ENCODE measurements at regions not wholly inside any gene's neighbourhood (a gene's known extent, or its start where the extent isn't known, plus 50 kb on each side); places are given as distances from the start of the nearest gene placed in this dataset.
"Not testable (repeated sequence)": the region's sequence is repeated elsewhere in the genome, so short reads cannot be mapped to it uniquely, and the experiment has no call there.

GRCh38 chr6:166707045-166707444, 80.0 kb upstream of the RPS6KA2 start:
- in situ Hi-C loops (cut with MboI; ENCODE audit: low sequenced_read_pairs), result no loop called here
- H3K9me3 ChIP-seq, result no peaks in the 10 kb centered on the region
- DNase-seq (ENCODE audit: low spot score in 2 of 2), result peak in 1 of 2 experiments; percentile 73

DNA sequence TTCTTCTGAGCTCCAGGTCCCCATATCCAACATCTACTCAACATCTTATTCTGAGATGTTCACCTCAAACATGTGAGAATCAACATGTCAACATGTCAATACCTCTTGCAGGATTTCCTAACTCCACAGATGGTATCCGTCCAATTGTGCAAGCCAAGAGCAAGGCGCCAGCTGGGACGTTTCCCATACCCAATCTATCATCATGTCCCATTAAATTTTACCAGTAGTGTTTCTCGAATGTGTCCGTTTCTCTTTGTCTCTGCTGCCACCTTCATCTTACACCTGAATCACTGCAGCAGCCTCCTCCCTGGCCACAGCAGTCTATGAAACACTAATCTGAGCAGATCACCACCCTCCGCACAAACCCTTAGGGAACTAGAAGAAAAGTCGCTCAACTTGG, 78.0 kb upstream of the RPS6KA2 start:
- H3K27me3 ChIP-seq (ENCODE audit: low read depth), result no peaks in the 10 kb centered on the region
- no peak overlapping the region for H3K4me3 ChIP-seq
- in situ Hi-C loops (cut with MboI; ENCODE audit: low sequenced_read_pairs), result no loop called here
- no peak for DNase-seq (ENCODE audit: low spot score in 2 of 2)
- H3K9me3 ChIP-seq, result no peaks in the 10 kb centered on the region
- no peaks in the 10 kb centered on the region for H3K36me3 ChIP-seq (replicated peaks)
- H3K4me1 ChIP-seq, result no peaks in the 10 kb centered on the region

More at GRCh38 chr6:166707045-166707444, 80.0 kb upstream of the RPS6KA2 start:
- Histone ChIP-seq H3K4me1 (no peaks in the 10 kb centered on the region), H3K27me3 (ENCODE audit: low read depth) (no peaks in the 10 kb centered on the region), H3K4me3 (no peak overlapping the region), H3K36me3 (replicated peaks) (no peaks in the 10 kb centered on the region)

GRCh38 chr6:166704171-166704570, 77.1 kb upstream of the RPS6KA2 start:
- in situ Hi-C loops (cut with MboI; ENCODE audit: low sequenced_read_pairs), result no loop called here
- Histone ChIP-seq H3K36me3 (replicated peaks) (no peaks in the 10 kb centered on the region), H3K9me3 (no peaks in the 10 kb centered on the region), H3K4me3 (no peak overlapping the region), H3K4me1 (no peaks in the 10 kb centered on the region), H3K27me3 (ENCODE audit: low read depth) (no peaks in the 10 kb centered on the region)
- DNase-seq (ENCODE audit: low spot score in 2 of 2), result no peak

DNA sequence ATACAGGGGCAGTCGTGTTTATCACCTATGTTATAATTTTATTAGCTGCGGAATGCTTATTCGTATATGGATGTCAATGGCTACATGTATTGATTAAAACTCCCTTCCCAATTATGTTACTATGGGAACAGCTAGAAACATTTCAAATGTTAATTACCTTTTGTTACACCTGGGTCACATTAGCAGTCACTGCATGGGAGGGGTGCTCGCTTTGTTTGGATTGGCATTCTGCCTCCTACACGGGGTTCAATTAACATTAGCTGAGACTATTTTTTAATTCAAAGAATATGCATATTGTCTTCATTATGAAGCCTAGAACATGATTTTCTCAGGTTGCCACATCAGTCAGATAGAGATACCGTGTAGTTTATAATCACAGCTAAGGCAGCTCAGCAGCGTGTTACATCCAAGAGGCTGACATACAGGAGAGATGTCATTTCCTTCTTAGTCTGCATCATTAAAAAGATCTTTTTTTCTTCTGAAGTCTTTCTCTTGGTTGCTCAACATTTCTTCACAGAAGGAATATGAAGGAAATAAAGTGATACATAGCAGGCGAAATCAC, 76.2 kb upstream of the RPS6KA2 start:
- Histone ChIP-seq H3K4me3 (no peak overlapping the region), H3K4me1 (no peaks in the 10 kb centered on the region), H3K27me3 (ENCODE audit: low read depth) (no peaks in the 10 kb centered on the region), H3K9me3 (no peaks in the 10 kb centered on the region), H3K36me3 (replicated peaks) (no peaks in the 10 kb centered on the region)
- no peak for DNase-seq (ENCODE audit: low spot score in 2 of 2)
- in situ Hi-C loops (cut with MboI; ENCODE audit: low sequenced_read_pairs), result no loop called here

DNA sequence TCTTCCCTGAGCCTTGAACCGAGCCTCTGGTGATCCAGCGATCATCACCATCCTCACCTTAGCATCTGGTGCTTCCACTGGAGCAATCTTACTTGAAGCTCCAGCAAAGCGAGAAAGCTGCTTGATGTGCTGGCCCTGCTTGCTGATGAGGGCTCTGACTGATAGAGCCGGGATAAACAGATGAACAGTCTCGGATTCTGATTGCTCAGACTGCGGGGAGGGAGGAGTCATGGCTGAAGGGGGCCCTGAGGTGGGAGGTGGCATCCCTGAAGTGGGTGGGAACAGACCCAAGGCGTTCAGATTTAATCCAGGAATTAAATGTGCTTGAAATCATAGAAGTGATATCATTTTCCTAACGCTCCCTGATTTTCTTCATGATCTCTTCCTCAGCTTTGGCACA, 74.4 kb upstream of the RPS6KA2 start:
- H3K9me3 ChIP-seq; H3K27me3 ChIP-seq (ENCODE audit: low read depth); H3K36me3 ChIP-seq (replicated peaks); H3K4me1 ChIP-seq; H3K4me3 ChIP-seq; in situ Hi-C loops (cut with MboI; ENCODE audit: low sequenced_read_pairs); DNase-seq (ENCODE audit: low spot score in 2 of 2): not testable (repeated sequence)

DNA sequence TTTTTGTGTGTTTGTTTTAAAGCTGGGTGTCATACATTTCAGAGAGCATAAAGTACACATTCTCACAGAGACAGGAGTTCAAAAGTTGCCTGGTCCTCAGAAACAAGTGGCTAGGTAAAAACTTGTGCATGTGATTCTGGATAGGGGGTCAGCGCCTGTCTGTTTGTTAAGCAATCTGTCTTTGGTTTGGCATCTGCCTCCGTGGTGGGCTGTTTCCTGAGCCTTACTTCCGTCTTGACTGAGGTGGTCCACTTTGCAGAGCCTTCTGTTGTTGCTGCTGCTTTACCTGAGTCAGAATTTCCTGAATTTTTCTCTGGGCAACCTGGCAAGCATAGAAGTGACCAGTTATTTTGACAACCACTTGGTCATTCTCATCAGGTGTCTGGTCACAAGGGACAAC, 73.8 kb upstream of the RPS6KA2 start:
- in situ Hi-C loops (cut with MboI; ENCODE audit: low sequenced_read_pairs); H3K4me1 ChIP-seq: not testable (repeated sequence)

GRCh38 chr6:166697113-166697512, 70.1 kb upstream of the RPS6KA2 start:
- H3K9me3 ChIP-seq, result no peaks in the 10 kb centered on the region
- no peaks in the 10 kb centered on the region for H3K4me1 ChIP-seq
- no peak for DNase-seq (ENCODE audit: low spot score in 2 of 2)
- in situ Hi-C loops (cut with MboI; ENCODE audit: low sequenced_read_pairs), result no loop called here
- H3K36me3 ChIP-seq (replicated peaks), result no peaks in the 10 kb centered on the region
- H3K27me3 ChIP-seq (ENCODE audit: low read depth), result no peaks in the 10 kb centered on the region; the same call in 1 of the 2 replicates
- no peak overlapping the region for H3K4me3 ChIP-seq

More for the DNA sequence above, 73.8 kb upstream of the RPS6KA2 start:
- not testable (repeated sequence) for H3K27me3 ChIP-seq (ENCODE audit: low read depth); DNase-seq (ENCODE audit: low spot score in 2 of 2); H3K4me3 ChIP-seq; H3K36me3 ChIP-seq (replicated peaks); H3K9me3 ChIP-seq

DNA sequence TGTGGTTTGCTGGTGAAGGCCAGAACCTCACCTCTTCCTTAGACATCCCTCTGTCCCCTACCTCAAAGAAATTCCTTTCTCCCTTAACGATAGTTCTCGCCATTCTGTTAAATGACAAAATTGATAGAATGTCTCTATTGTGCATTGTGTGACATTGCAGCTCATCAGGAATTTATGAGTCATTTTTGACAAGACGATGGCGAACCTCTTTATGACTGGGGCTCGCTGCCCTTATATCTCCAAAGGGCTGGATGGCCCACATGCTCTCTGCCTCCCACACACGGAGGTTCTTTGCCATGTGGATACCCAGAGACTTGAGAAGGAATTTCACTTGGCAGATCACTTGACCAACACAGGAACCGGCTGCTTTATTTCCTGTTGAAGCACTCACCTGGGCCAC, 66.8 kb upstream of the RPS6KA2 start:
- no peaks in the 10 kb centered on the region for H3K4me1 ChIP-seq
- DNase-seq (ENCODE audit: low spot score in 2 of 2), result no peak
- in situ Hi-C loops (cut with MboI; ENCODE audit: low sequenced_read_pairs), result no loop called here
- H3K27me3 ChIP-seq (ENCODE audit: low read depth), result no peaks in the 10 kb centered on the region; the same call in 1 of the 2 replicates
- no peak overlapping the region for H3K4me3 ChIP-seq
- H3K9me3 ChIP-seq, result no peaks in the 10 kb centered on the region
- H3K36me3 ChIP-seq (replicated peaks), result no peaks in the 10 kb centered on the region

DNA sequence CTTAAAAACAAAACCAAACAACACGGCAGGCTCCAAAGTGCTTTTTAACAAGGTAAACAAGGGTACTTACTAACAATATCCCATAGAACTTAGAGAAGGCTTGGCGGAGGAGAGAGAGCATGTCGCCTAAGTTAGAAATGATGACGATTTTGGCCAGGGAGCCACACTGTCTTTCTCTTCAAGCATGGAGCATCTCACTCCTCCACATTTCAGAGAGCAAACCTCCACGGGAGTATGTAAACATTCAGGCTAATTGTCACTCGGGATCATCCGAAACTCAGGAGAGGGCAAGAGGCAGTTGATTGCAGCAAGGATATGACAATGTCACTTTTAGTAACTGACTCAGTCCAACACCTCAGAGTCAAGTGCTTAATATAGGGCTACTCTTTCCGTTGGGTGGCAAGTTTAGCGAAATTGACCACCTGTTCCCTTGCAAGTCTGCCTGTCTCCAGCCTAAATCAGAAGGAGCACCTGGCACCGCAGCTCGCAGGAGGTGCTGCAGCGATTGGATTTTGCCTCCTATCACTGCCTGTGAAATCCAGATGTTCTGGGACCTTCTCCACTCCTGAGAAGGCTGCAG, 65.8 kb upstream of the RPS6KA2 start:
- no peaks in the 10 kb centered on the region for H3K4me1 ChIP-seq
- no peaks in the 10 kb centered on the region for H3K9me3 ChIP-seq
- in situ Hi-C loops (cut with MboI; ENCODE audit: low sequenced_read_pairs), result no loop called here
- H3K27me3 ChIP-seq (ENCODE audit: low read depth), result no peaks in the 10 kb centered on the region
- H3K36me3 ChIP-seq (replicated peaks), result no peaks in the 10 kb centered on the region
- DNase-seq (ENCODE audit: low spot score in 2 of 2), result no peak
- H3K4me3 ChIP-seq, result no peak overlapping the region

- no peaks in the 10 kb centered on the region for H3K27me3 ChIP-seq (ENCODE audit: low read depth)
- no peaks in the 10 kb centered on the region for H3K36me3 ChIP-seq (replicated peaks)
- in situ Hi-C loops (cut with MboI; ENCODE audit: low sequenced_read_pairs), result no loop called here
- no peaks in the 10 kb centered on the region for H3K4me1 ChIP-seq
- DNase-seq (ENCODE audit: low spot score in 2 of 2), result no peak
- H3K4me3 ChIP-seq, result no peak overlapping the region
- no peaks in the 10 kb centered on the region for H3K9me3 ChIP-seq
These were observed 64.7 kb upstream of the RPS6KA2 start for GRCh38 chr6:166691746-166692145.

DNA sequence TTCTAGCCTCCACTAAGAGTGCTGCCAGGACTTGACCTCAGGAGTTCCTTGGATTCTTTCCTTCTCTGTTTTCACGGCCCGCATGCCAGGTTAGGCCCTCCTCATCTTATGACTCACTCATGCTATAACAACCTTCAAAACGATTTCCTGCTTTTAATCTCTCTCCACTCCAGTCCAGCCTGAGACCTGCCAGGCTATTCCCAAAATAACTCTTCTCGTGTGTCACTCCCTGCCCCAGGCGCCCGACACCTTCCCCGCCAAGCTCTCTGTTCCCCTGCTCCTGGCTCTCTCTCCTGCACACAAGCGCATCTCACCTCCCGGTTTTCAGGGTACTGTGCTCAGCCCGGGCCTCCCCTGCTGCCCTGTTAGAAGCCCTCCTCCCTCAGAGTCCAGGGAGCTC, 64.1 kb upstream of the RPS6KA2 start:
- no peaks in the 10 kb centered on the region for H3K27me3 ChIP-seq (ENCODE audit: low read depth)
- no peak for DNase-seq (ENCODE audit: low spot score in 2 of 2)
- H3K4me1 ChIP-seq, result no peaks in the 10 kb centered on the region
- in situ Hi-C loops (cut with MboI; ENCODE audit: low sequenced_read_pairs), result no loop called here
- H3K4me3 ChIP-seq, result no peak overlapping the region
- no peaks in the 10 kb centered on the region for H3K9me3 ChIP-seq
- H3K36me3 ChIP-seq (replicated peaks), result no peaks in the 10 kb centered on the region

- no peak for DNase-seq (ENCODE audit: low spot score in 2 of 2)
- Histone ChIP-seq H3K36me3 (replicated peaks) (no peaks in the 10 kb centered on the region), H3K9me3 (no peaks in the 10 kb centered on the region), H3K4me3 (no peak overlapping the region), H3K4me1 (no peaks in the 10 kb centered on the region), H3K27me3 (ENCODE audit: low read depth) (no peaks in the 10 kb centered on the region)
- in situ Hi-C loops (cut with MboI; ENCODE audit: low sequenced_read_pairs), result no loop called here
These were observed 62.6 kb upstream of the RPS6KA2 start for GRCh38 chr6:166689687-166690086.

- Histone ChIP-seq H3K9me3 (no peaks in the 10 kb centered on the region), H3K36me3 (replicated peaks) (no peaks in the 10 kb centered on the region), H3K27me3 (ENCODE audit: low read depth) (no peaks in the 10 kb centered on the region), H3K4me1 (no peaks in the 10 kb centered on the region), H3K4me3 (no peak overlapping the region)
- in situ Hi-C loops (cut with MboI; ENCODE audit: low sequenced_read_pairs), result no loop called here
- DNase-seq (ENCODE audit: low spot score in 2 of 2), result no peak
These were observed 61.9 kb upstream of the RPS6KA2 start for GRCh38 chr6:166688901-166689300.

GRCh38 chr6:166687879-166688205, 60.8 kb upstream of the RPS6KA2 start:
- Histone ChIP-seq H3K27me3 (ENCODE audit: low read depth) (no peaks in the 10 kb centered on the region), H3K4me3 (no peak overlapping the region), H3K36me3 (replicated peaks) (no peaks in the 10 kb centered on the region), H3K4me1 (no peaks in the 10 kb centered on the region), H3K9me3 (no peaks in the 10 kb centered on the region)
- no peak for DNase-seq (ENCODE audit: low spot score in 2 of 2)
- in situ Hi-C loops (cut with MboI; ENCODE audit: low sequenced_read_pairs), result no loop called here
